ENCODE measurements at regions not wholly inside any gene's neighbourhood (a gene's known extent, or its start where the extent isn't known, plus 50 kb on each side); places are given as distances from the start of the nearest gene placed in this dataset.

- H3K4me3 ChIP-seq (ENCODE audit: low read depth in 1 of 5, low read length in 5 of 5), result no peak overlapping the region
- H3K36me3 ChIP-seq (ENCODE audit: control insufficient read depth in 5 of 5, insufficient read depth in 5 of 5, low read length in 5 of 5), result no peaks in the 10 kb centered on the region
- no peak overlapping the region for H3K9ac ChIP-seq (ENCODE audit: low read length in 5 of 5)
Measured at GRCh38 chr13:105506463-105506862, 1029.0 kb downstream of the EFNB2 start.

GRCh38 chr13:105502193-105502592 is 1033.3 kb downstream of the EFNB2 start:
- H3K27ac ChIP-seq (ENCODE audit: low read depth, low read length), result no peak overlapping the region
- no peaks in the 10 kb centered on the region for H3K36me3 ChIP-seq (ENCODE audit: control insufficient read depth in 5 of 5, insufficient read depth in 5 of 5, low read length in 5 of 5)
- H3K9me3 ChIP-seq (ENCODE audit: control insufficient read depth in 5 of 5, low read length in 5 of 5), result no peaks in the 10 kb centered on the region
- H3K4me3 ChIP-seq (ENCODE audit: low read depth in 1 of 5, low read length in 5 of 5), result no peak overlapping the region
- no peaks in the 10 kb centered on the region for H3K4me1 ChIP-seq (ENCODE audit: control insufficient read depth in 5 of 5, insufficient read depth in 5 of 5, low read length in 5 of 5)
- no peak overlapping the region for H3K9ac ChIP-seq (ENCODE audit: low read length in 5 of 5)
- no peaks in the 10 kb centered on the region for H3K27me3 ChIP-seq (ENCODE audit: control insufficient read depth in 5 of 5, insufficient read depth in 4 of 5, low read length in 5 of 5)

More at GRCh38 chr13:105506463-105506862, 1029.0 kb downstream of the EFNB2 start:
- Histone ChIP-seq H3K27me3 (ENCODE audit: control insufficient read depth in 5 of 5, insufficient read depth in 4 of 5, low read length in 5 of 5) (no peaks in the 10 kb centered on the region), H3K9me3 (ENCODE audit: control insufficient read depth in 5 of 5, low read length in 5 of 5) (no peaks in the 10 kb centered on the region), H3K27ac (ENCODE audit: low read depth, low read length) (no peak overlapping the region), H3K4me1 (ENCODE audit: control insufficient read depth in 5 of 5, insufficient read depth in 5 of 5, low read length in 5 of 5) (no peaks in the 10 kb centered on the region)

GRCh38 chr13:105497597-105497996 is 1037.9 kb downstream of the EFNB2 start:
- no peaks in the 10 kb centered on the region for H3K27me3 ChIP-seq (ENCODE audit: control insufficient read depth in 5 of 5, insufficient read depth in 4 of 5, low read length in 5 of 5)
- no peaks in the 10 kb centered on the region for H3K9me3 ChIP-seq (ENCODE audit: control insufficient read depth in 5 of 5, low read length in 5 of 5)
- no peak overlapping the region for H3K9ac ChIP-seq (ENCODE audit: low read length in 5 of 5)
- no peak overlapping the region for H3K4me3 ChIP-seq (ENCODE audit: low read depth in 1 of 5, low read length in 5 of 5)
- H3K36me3 ChIP-seq (ENCODE audit: control insufficient read depth in 5 of 5, insufficient read depth in 5 of 5, low read length in 5 of 5), result no peaks in the 10 kb centered on the region
- H3K4me1 ChIP-seq (ENCODE audit: control insufficient read depth in 5 of 5, insufficient read depth in 5 of 5, low read length in 5 of 5), result no peaks in the 10 kb centered on the region
- no peak overlapping the region for H3K27ac ChIP-seq (ENCODE audit: low read depth, low read length)

- H3K27me3 ChIP-seq (ENCODE audit: control insufficient read depth in 5 of 5, insufficient read depth in 4 of 5, low read length in 5 of 5), result no peaks in the 10 kb centered on the region
- H3K4me1 ChIP-seq (ENCODE audit: control insufficient read depth in 5 of 5, insufficient read depth in 5 of 5, low read length in 5 of 5), result no peaks in the 10 kb centered on the region
- H3K27ac ChIP-seq (ENCODE audit: low read depth, low read length), result no peak overlapping the region
Measured at GRCh38 chr13:105492216-105492615, 1043.2 kb downstream of the EFNB2 start.

GRCh38 chr13:105491345-105491744 is 1044.1 kb downstream of the EFNB2 start:
- Histone ChIP-seq H3K27ac (ENCODE audit: low read depth, low read length) (no peak overlapping the region), H3K36me3 (ENCODE audit: control insufficient read depth in 5 of 5, insufficient read depth in 5 of 5, low read length in 5 of 5) (no peaks in the 10 kb centered on the region), H3K4me1 (ENCODE audit: control insufficient read depth in 5 of 5, insufficient read depth in 5 of 5, low read length in 5 of 5) (no peaks in the 10 kb centered on the region), H3K4me3 (ENCODE audit: low read depth in 1 of 5, low read length in 5 of 5) (no peak overlapping the region), H3K27me3 (ENCODE audit: control insufficient read depth in 5 of 5, insufficient read depth in 4 of 5, low read length in 5 of 5) (no peaks in the 10 kb centered on the region), H3K9me3 (ENCODE audit: control insufficient read depth in 5 of 5, low read length in 5 of 5) (no peaks in the 10 kb centered on the region), H3K9ac (ENCODE audit: low read length in 5 of 5) (no peak overlapping the region)

More at GRCh38 chr13:105492216-105492615, 1043.2 kb downstream of the EFNB2 start:
- H3K9ac ChIP-seq (ENCODE audit: low read length in 5 of 5), result no peak overlapping the region
- no peaks in the 10 kb centered on the region for H3K36me3 ChIP-seq (ENCODE audit: control insufficient read depth in 5 of 5, insufficient read depth in 5 of 5, low read length in 5 of 5)
- H3K9me3 ChIP-seq (ENCODE audit: control insufficient read depth in 5 of 5, low read length in 5 of 5), result no peaks in the 10 kb centered on the region
- no peak overlapping the region for H3K4me3 ChIP-seq (ENCODE audit: low read depth in 1 of 5, low read length in 5 of 5)

GRCh38 chr13:105485081-105485480 is 1050.4 kb downstream of the EFNB2 start:
- Histone ChIP-seq H3K36me3 (ENCODE audit: control insufficient read depth in 5 of 5, insufficient read depth in 5 of 5, low read length in 5 of 5) (no peaks in the 10 kb centered on the region), H3K4me1 (ENCODE audit: control insufficient read depth in 5 of 5, insufficient read depth in 5 of 5, low read length in 5 of 5) (no peaks in the 10 kb centered on the region), H3K9ac (ENCODE audit: low read length in 5 of 5) (no peak overlapping the region), H3K4me3 (ENCODE audit: low read depth in 1 of 5, low read length in 5 of 5) (no peak overlapping the region), H3K9me3 (ENCODE audit: control insufficient read depth in 5 of 5, low read length in 5 of 5) (no peaks in the 10 kb centered on the region), H3K27ac (ENCODE audit: low read depth, low read length) (no peak overlapping the region), H3K27me3 (ENCODE audit: control insufficient read depth in 5 of 5, insufficient read depth in 4 of 5, low read length in 5 of 5) (no peaks in the 10 kb centered on the region)

- Histone ChIP-seq H3K27ac (ENCODE audit: low read depth, low read length) (no peak overlapping the region), H3K4me3 (ENCODE audit: low read depth in 1 of 5, low read length in 5 of 5) (no peak overlapping the region), H3K27me3 (ENCODE audit: control insufficient read depth in 5 of 5, insufficient read depth in 4 of 5, low read length in 5 of 5) (no peaks in the 10 kb centered on the region), H3K9me3 (ENCODE audit: control insufficient read depth in 5 of 5, low read length in 5 of 5) (no peaks in the 10 kb centered on the region), H3K9ac (ENCODE audit: low read length in 5 of 5) (no peak overlapping the region), H3K4me1 (ENCODE audit: control insufficient read depth in 5 of 5, insufficient read depth in 5 of 5, low read length in 5 of 5) (peaks cover 0 to 12% (median 0%) of the 10 kb centered on the region in 5 donors), H3K36me3 (ENCODE audit: control insufficient read depth in 5 of 5, insufficient read depth in 5 of 5, low read length in 5 of 5) (no peaks in the 10 kb centered on the region)
Measured at GRCh38 chr13:105474983-105475610, 1060.4 kb downstream of the EFNB2 start.

GRCh38 chr13:105471673-105472072 is 1063.8 kb downstream of the EFNB2 start:
- no peak overlapping the region for H3K9ac ChIP-seq (ENCODE audit: low read length in 5 of 5)
- H3K27me3 ChIP-seq (ENCODE audit: control insufficient read depth in 5 of 5, insufficient read depth in 4 of 5, low read length in 5 of 5), result no peaks in the 10 kb centered on the region
- no peaks in the 10 kb centered on the region for H3K36me3 ChIP-seq (ENCODE audit: control insufficient read depth in 5 of 5, insufficient read depth in 5 of 5, low read length in 5 of 5)
- peaks cover 0 to 4% (median 2%) of the 10 kb centered on the region in 5 donors for H3K9me3 ChIP-seq (ENCODE audit: control insufficient read depth in 5 of 5, low read length in 5 of 5)
- H3K27ac ChIP-seq (ENCODE audit: low read depth, low read length), result no peak overlapping the region
- peaks cover 0 to 12% (median 0%) of the 10 kb centered on the region in 5 donors for H3K4me1 ChIP-seq (ENCODE audit: control insufficient read depth in 5 of 5, insufficient read depth in 5 of 5, low read length in 5 of 5)
- H3K4me3 ChIP-seq (ENCODE audit: low read depth in 1 of 5, low read length in 5 of 5), result no peak overlapping the region

GRCh38 chr13:105466376-105466775 is 1069.1 kb downstream of the EFNB2 start:
- H3K9me3 ChIP-seq (ENCODE audit: control insufficient read depth in 5 of 5, low read length in 5 of 5), result peaks cover 0 to 4% (median 2%) of the 10 kb centered on the region in 5 donors
- no peak overlapping the region for H3K27ac ChIP-seq (ENCODE audit: low read depth, low read length)
- peaks cover 0 to 11% (median 0%) of the 10 kb centered on the region in 5 donors for H3K4me1 ChIP-seq (ENCODE audit: control insufficient read depth in 5 of 5, insufficient read depth in 5 of 5, low read length in 5 of 5)
- H3K27me3 ChIP-seq (ENCODE audit: control insufficient read depth in 5 of 5, insufficient read depth in 4 of 5, low read length in 5 of 5), result no peaks in the 10 kb centered on the region
- H3K9ac ChIP-seq (ENCODE audit: low read length in 5 of 5), result no peak overlapping the region
- H3K36me3 ChIP-seq (ENCODE audit: control insufficient read depth in 5 of 5, insufficient read depth in 5 of 5, low read length in 5 of 5), result no peaks in the 10 kb centered on the region
- H3K4me3 ChIP-seq (ENCODE audit: low read depth in 1 of 5, low read length in 5 of 5), result no peak overlapping the region

GRCh38 chr13:105465745-105466144 is 1069.7 kb downstream of the EFNB2 start, which contains the start of gene DAOA:
Gene DAOA (plus strand): TSS chr13:105466045.
- Histone ChIP-seq H3K27ac (ENCODE audit: low read depth, low read length) (no peak within 1 kb of the TSS), H3K4me3 (ENCODE audit: low read depth in 1 of 5, low read length in 5 of 5) (no peak within 1 kb of the TSS), H3K27me3 (ENCODE audit: control insufficient read depth in 5 of 5, insufficient read depth in 4 of 5, low read length in 5 of 5) (no peaks in the 10 kb centered on the region), H3K9ac (ENCODE audit: low read length in 5 of 5) (no peak within 1 kb of the TSS), H3K4me1 (ENCODE audit: control insufficient read depth in 5 of 5, insufficient read depth in 5 of 5, low read length in 5 of 5) (peaks cover 0 to 8% (median 0%) of the 10 kb centered on the region in 5 donors), H3K36me3 (ENCODE audit: control insufficient read depth in 5 of 5, insufficient read depth in 5 of 5, low read length in 5 of 5) (no peaks in the 10 kb centered on the region), H3K9me3 (ENCODE audit: control insufficient read depth in 5 of 5, low read length in 5 of 5) (peaks cover 0 to 4% (median 2%) of the 10 kb centered on the region in 5 donors)

Data from subcutaneous abdominal adipose tissue (tissue), 5 donors.